A673 (cell line): ENCODE measurements at regions not wholly inside any gene's neighbourhood (a gene's known extent, or its start where the extent isn't known, plus 50 kb on each side); places are given as distances from the start of the nearest gene placed in this dataset.

Source experiments
- CTCF ChIP-seq: fragments of 300-800, 200-600 bp; sonication (generic); conservative IDR thresholded peaks from 2 replicates; pipeline ENCODE4 v1.5.1; 2017; ENCODE audit warnings: low read depth, mild to moderate bottlenecking, antibody characterized with exemption, low read length, moderate library complexity, mixed read lengths
- EZH2 ChIP-seq: fragments of 200-600 bp; sonication (generic); IDR thresholded peaks from 2 replicates; pipeline ENCODE4 v1.6.1; 2017; ENCODE audit warnings: borderline replicate concordance, low read depth, mild to moderate bottlenecking, mixed read lengths, antibody characterized with exemption, low read length; ENCODE audit not compliant: poor library complexity, severe bottlenecking

GRCh38 chr9:29981013-29981412 is 2403.4 kb upstream of the ACO1 start:
- TF ChIP-seq CTCF, result no peak
- TF ChIP-seq EZH2, result no peak
